ENCODE measurements at regions not wholly inside any gene's neighbourhood (a gene's known extent, or its start where the extent isn't known, plus 50 kb on each side); places are given as distances from the start of the nearest gene placed in this dataset.

- Histone ChIP-seq H3K27ac (ENCODE audit: low read depth, low read length) (no peak overlapping the region), H3K4me1 (ENCODE audit: control insufficient read depth, insufficient read depth, low read length) (no peaks in the 10 kb centered on the region), H3K9ac (ENCODE audit: low read depth, low read length) (no peak overlapping the region), H3K9me3 (ENCODE audit: control insufficient read depth, insufficient read depth, low read length) (no peaks in the 10 kb centered on the region), H3K27me3 (ENCODE audit: control insufficient read depth, insufficient read depth, low read length) (no peaks in the 10 kb centered on the region), H3K36me3 (ENCODE audit: control insufficient read depth, insufficient read depth, low read length) (no peaks in the 10 kb centered on the region), H3K4me3 (ENCODE audit: low read depth, low read length) (no peak overlapping the region)
Measured at GRCh38 chr13:71339736-71340135, 527.3 kb downstream of the DACH1 start.

GRCh38 chr13:71339005-71339404, 528.0 kb downstream of the DACH1 start:
- H3K27me3 ChIP-seq (ENCODE audit: control insufficient read depth, insufficient read depth, low read length): no peaks in the 10 kb centered on the region
- no peak overlapping the region for H3K27ac ChIP-seq (ENCODE audit: low read depth, low read length)
- H3K4me1 ChIP-seq (ENCODE audit: control insufficient read depth, insufficient read depth, low read length): no peaks in the 10 kb centered on the region
- H3K36me3 ChIP-seq (ENCODE audit: control insufficient read depth, insufficient read depth, low read length): no peaks in the 10 kb centered on the region
- H3K9me3 ChIP-seq (ENCODE audit: control insufficient read depth, insufficient read depth, low read length): no peaks in the 10 kb centered on the region
- no peak overlapping the region for H3K9ac ChIP-seq (ENCODE audit: low read depth, low read length)
- no peak overlapping the region for H3K4me3 ChIP-seq (ENCODE audit: low read depth, low read length)

- no peaks in the 10 kb centered on the region for H3K27me3 ChIP-seq (ENCODE audit: control insufficient read depth, insufficient read depth, low read length)
- no peak overlapping the region for H3K27ac ChIP-seq (ENCODE audit: low read depth, low read length)
Measured at GRCh38 chr13:71338070-71338469, 528.9 kb downstream of the DACH1 start.

GRCh38 chr13:71327266-71327665, 539.7 kb downstream of the DACH1 start:
- Histone ChIP-seq H3K27ac (ENCODE audit: low read depth, low read length) (no peak overlapping the region), H3K4me3 (ENCODE audit: low read depth, low read length) (no peak overlapping the region), H3K9ac (ENCODE audit: low read depth, low read length) (no peak overlapping the region), H3K4me1 (ENCODE audit: control insufficient read depth, insufficient read depth, low read length) (no peaks in the 10 kb centered on the region), H3K9me3 (ENCODE audit: control insufficient read depth, insufficient read depth, low read length) (no peaks in the 10 kb centered on the region), H3K36me3 (ENCODE audit: control insufficient read depth, insufficient read depth, low read length) (no peaks in the 10 kb centered on the region), H3K27me3 (ENCODE audit: control insufficient read depth, insufficient read depth, low read length) (no peaks in the 10 kb centered on the region)

More at GRCh38 chr13:71338070-71338469, 528.9 kb downstream of the DACH1 start:
- Histone ChIP-seq H3K4me1 (ENCODE audit: control insufficient read depth, insufficient read depth, low read length) (no peaks in the 10 kb centered on the region), H3K36me3 (ENCODE audit: control insufficient read depth, insufficient read depth, low read length) (no peaks in the 10 kb centered on the region), H3K4me3 (ENCODE audit: low read depth, low read length) (no peak overlapping the region), H3K9ac (ENCODE audit: low read depth, low read length) (no peak overlapping the region), H3K9me3 (ENCODE audit: control insufficient read depth, insufficient read depth, low read length) (no peaks in the 10 kb centered on the region)

GRCh38 chr13:71325556-71325955, 541.4 kb downstream of the DACH1 start:
- no peaks in the 10 kb centered on the region for H3K4me1 ChIP-seq (ENCODE audit: control insufficient read depth, insufficient read depth, low read length)

GRCh38 chr13:71323266-71323665, 543.7 kb downstream of the DACH1 start:
- H3K4me3 ChIP-seq (ENCODE audit: low read depth, low read length): no peak overlapping the region
- H3K27ac ChIP-seq (ENCODE audit: low read depth, low read length): no peak overlapping the region
- H3K36me3 ChIP-seq (ENCODE audit: control insufficient read depth, insufficient read depth, low read length): no peaks in the 10 kb centered on the region
- no peaks in the 10 kb centered on the region for H3K9me3 ChIP-seq (ENCODE audit: control insufficient read depth, insufficient read depth, low read length)
- H3K9ac ChIP-seq (ENCODE audit: low read depth, low read length): no peak overlapping the region
- H3K4me1 ChIP-seq (ENCODE audit: control insufficient read depth, insufficient read depth, low read length): no peaks in the 10 kb centered on the region
- H3K27me3 ChIP-seq (ENCODE audit: control insufficient read depth, insufficient read depth, low read length): no peaks in the 10 kb centered on the region

More at GRCh38 chr13:71325556-71325955, 541.4 kb downstream of the DACH1 start:
- no peak overlapping the region for H3K4me3 ChIP-seq (ENCODE audit: low read depth, low read length)
- H3K9me3 ChIP-seq (ENCODE audit: control insufficient read depth, insufficient read depth, low read length): no peaks in the 10 kb centered on the region
- H3K36me3 ChIP-seq (ENCODE audit: control insufficient read depth, insufficient read depth, low read length): no peaks in the 10 kb centered on the region
- H3K27ac ChIP-seq (ENCODE audit: low read depth, low read length): no peak overlapping the region
- no peaks in the 10 kb centered on the region for H3K27me3 ChIP-seq (ENCODE audit: control insufficient read depth, insufficient read depth, low read length)
- H3K9ac ChIP-seq (ENCODE audit: low read depth, low read length): no peak overlapping the region

- no peaks in the 10 kb centered on the region for H3K9me3 ChIP-seq (ENCODE audit: control insufficient read depth, insufficient read depth, low read length)
- no peak overlapping the region for H3K27ac ChIP-seq (ENCODE audit: low read depth, low read length)
- H3K36me3 ChIP-seq (ENCODE audit: control insufficient read depth, insufficient read depth, low read length): no peaks in the 10 kb centered on the region
- no peak overlapping the region for H3K4me3 ChIP-seq (ENCODE audit: low read depth, low read length)
- no peaks in the 10 kb centered on the region for H3K27me3 ChIP-seq (ENCODE audit: control insufficient read depth, insufficient read depth, low read length)
- no peak overlapping the region for H3K9ac ChIP-seq (ENCODE audit: low read depth, low read length)
- no peaks in the 10 kb centered on the region for H3K4me1 ChIP-seq (ENCODE audit: control insufficient read depth, insufficient read depth, low read length)
Measured at GRCh38 chr13:71320452-71320851, 546.6 kb downstream of the DACH1 start.

GRCh38 chr13:71316792-71317363, 550.1 kb downstream of the DACH1 start:
- no peak overlapping the region for H3K27ac ChIP-seq (ENCODE audit: low read depth, low read length)
- no peaks in the 10 kb centered on the region for H3K36me3 ChIP-seq (ENCODE audit: control insufficient read depth, insufficient read depth, low read length)
- H3K4me3 ChIP-seq (ENCODE audit: low read depth, low read length): no peak overlapping the region
- no peaks in the 10 kb centered on the region for H3K9me3 ChIP-seq (ENCODE audit: control insufficient read depth, insufficient read depth, low read length)
- no peaks in the 10 kb centered on the region for H3K27me3 ChIP-seq (ENCODE audit: control insufficient read depth, insufficient read depth, low read length)
- no peak overlapping the region for H3K9ac ChIP-seq (ENCODE audit: low read depth, low read length)
- H3K4me1 ChIP-seq (ENCODE audit: control insufficient read depth, insufficient read depth, low read length): no peaks in the 10 kb centered on the region

- no peaks in the 10 kb centered on the region for H3K27me3 ChIP-seq (ENCODE audit: control insufficient read depth, insufficient read depth, low read length)
- no peak overlapping the region for H3K4me3 ChIP-seq (ENCODE audit: low read depth, low read length)
- no peak overlapping the region for H3K27ac ChIP-seq (ENCODE audit: low read depth, low read length)
- H3K4me1 ChIP-seq (ENCODE audit: control insufficient read depth, insufficient read depth, low read length): no peaks in the 10 kb centered on the region
- no peak overlapping the region for H3K9ac ChIP-seq (ENCODE audit: low read depth, low read length)
- no peaks in the 10 kb centered on the region for H3K36me3 ChIP-seq (ENCODE audit: control insufficient read depth, insufficient read depth, low read length)
- H3K9me3 ChIP-seq (ENCODE audit: control insufficient read depth, insufficient read depth, low read length): no peaks in the 10 kb centered on the region
Measured at GRCh38 chr13:71312923-71313322, 554.1 kb downstream of the DACH1 start.

GRCh38 chr13:71309905-71310304, 557.1 kb downstream of the DACH1 start:
- no peak overlapping the region for H3K27ac ChIP-seq (ENCODE audit: low read depth, low read length)

GRCh38 chr13:71306821-71307220, 560.2 kb downstream of the DACH1 start:
- Histone ChIP-seq H3K27me3 (ENCODE audit: control insufficient read depth, insufficient read depth, low read length) (no peaks in the 10 kb centered on the region), H3K36me3 (ENCODE audit: control insufficient read depth, insufficient read depth, low read length) (no peaks in the 10 kb centered on the region), H3K4me3 (ENCODE audit: low read depth, low read length) (no peak overlapping the region), H3K27ac (ENCODE audit: low read depth, low read length) (peak overlapping the region; percentile 57), H3K4me1 (ENCODE audit: control insufficient read depth, insufficient read depth, low read length) (peaks cover 7% of the 10 kb centered on the region), H3K9me3 (ENCODE audit: control insufficient read depth, insufficient read depth, low read length) (no peaks in the 10 kb centered on the region), H3K9ac (ENCODE audit: low read depth, low read length) (no peak overlapping the region)

More at GRCh38 chr13:71309905-71310304, 557.1 kb downstream of the DACH1 start:
- no peak overlapping the region for H3K9ac ChIP-seq (ENCODE audit: low read depth, low read length)
- H3K36me3 ChIP-seq (ENCODE audit: control insufficient read depth, insufficient read depth, low read length): no peaks in the 10 kb centered on the region
- no peak overlapping the region for H3K4me3 ChIP-seq (ENCODE audit: low read depth, low read length)
- no peaks in the 10 kb centered on the region for H3K27me3 ChIP-seq (ENCODE audit: control insufficient read depth, insufficient read depth, low read length)
- H3K4me1 ChIP-seq (ENCODE audit: control insufficient read depth, insufficient read depth, low read length): peaks cover 7% of the 10 kb centered on the region
- H3K9me3 ChIP-seq (ENCODE audit: control insufficient read depth, insufficient read depth, low read length): no peaks in the 10 kb centered on the region
